Central memory CD8-positive, alpha-beta T cell (primary cell): ENCODE measurements at regions not wholly inside any gene's neighbourhood (a gene's known extent, or its start where the extent isn't known, plus 50 kb on each side); places are given as distances from the start of the nearest gene placed in this dataset.
"Not testable (repeated sequence)": the region's sequence is repeated elsewhere in the genome, so short reads cannot be mapped to it uniquely, and the experiment has no call there.

Source experiments
- ATAC-seq: fragments of 150-1000 bp; cut with Tn5 transposase; replicated peaks from 2 replicates; pipeline ENCODE4 v1.10.0; 2022; ENCODE audit warnings: mild to moderate bottlenecking, moderate FRiP score, moderate number of reproducible peaks; ENCODE audit not compliant: poor library complexity, severe bottlenecking; ENCODE audit errors: extremely low read depth
- DNase-seq, 2 donors: peaks; one replicate each; pipeline ENCODE4 v3.0.0; 2021; ENCODE audit warnings: low spot score in 2 of 2
- H3K27ac Mint-ChIP-seq: one replicate; pipeline ENCODE4 v1.8.0; 2022; ENCODE audit warnings: low read depth, mild to moderate bottlenecking, moderate library complexity, mixed read lengths
- H3K27me3 Mint-ChIP-seq: one replicate; pipeline ENCODE4 v1.8.0; 2022; ENCODE audit warnings: mixed read lengths
- H3K36me3 Mint-ChIP-seq: one replicate; pipeline ENCODE4 v1.8.0; 2022; ENCODE audit warnings: mild to moderate bottlenecking, moderate library complexity, mixed read lengths; ENCODE audit not compliant: insufficient read depth
- H3K4me1 Mint-ChIP-seq: one replicate; pipeline ENCODE4 v1.8.0; 2022; ENCODE audit warnings: mixed read lengths
- H3K4me3 Mint-ChIP-seq: one replicate; pipeline ENCODE4 v1.8.0; 2022; ENCODE audit warnings: mild to moderate bottlenecking, moderate library complexity, mixed read lengths
- H3K9me3 Mint-ChIP-seq: one replicate; pipeline ENCODE4 v1.8.0; 2022; ENCODE audit warnings: mixed read lengths

DNA sequence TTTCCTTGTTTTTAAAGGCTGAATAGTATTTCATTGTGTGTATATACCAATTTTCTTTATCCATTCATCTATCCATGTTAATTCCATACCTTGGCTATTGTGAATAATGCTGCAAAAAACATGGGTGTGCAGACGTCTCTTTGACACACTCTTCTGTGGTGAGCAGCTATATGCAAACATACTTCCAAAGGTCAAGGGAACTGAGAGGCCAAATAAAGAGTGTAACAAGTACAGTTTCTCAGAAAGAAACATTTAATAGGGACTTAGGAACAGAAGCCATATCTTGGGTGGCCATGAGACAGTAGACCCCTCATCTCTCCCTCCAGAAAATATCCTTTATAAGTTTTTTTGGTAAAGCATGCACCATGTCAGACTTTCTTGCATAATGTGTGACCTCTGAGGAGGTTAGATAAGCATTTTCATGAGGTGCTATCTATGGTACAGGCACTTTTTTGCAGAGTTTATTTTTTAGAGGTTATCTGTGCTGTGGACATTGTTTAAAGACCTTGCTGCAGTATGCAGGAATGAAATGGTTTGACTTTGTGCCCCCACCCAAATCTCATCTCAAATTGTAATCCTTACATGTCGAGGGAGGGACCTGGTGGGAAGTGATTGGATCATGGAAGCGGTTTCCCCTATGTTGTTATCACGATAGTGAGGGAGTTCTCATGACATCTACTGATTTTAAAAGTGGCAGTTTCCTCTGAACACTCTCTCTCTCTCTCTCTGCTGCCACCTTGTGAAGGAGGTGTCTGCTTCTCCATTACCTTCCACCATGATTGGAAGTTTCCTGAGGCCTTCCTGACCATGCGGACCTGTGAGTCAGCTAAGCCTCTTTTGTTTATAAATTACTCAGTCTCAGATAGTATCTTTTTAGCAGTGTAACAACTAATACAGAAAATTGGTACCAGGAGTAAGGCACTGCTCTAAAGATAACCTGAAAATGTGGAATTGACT, 1202.3 kb downstream of the GALC start:
- no peak for ATAC-seq
- DNase-seq: no peak
- Mint-ChIP-seq H3K4me1 (no peaks in the 10 kb centered on the region), H3K9me3 (peaks cover 18% of the 10 kb centered on the region), H3K27ac (no peak overlapping the region), H3K4me3 (no peak overlapping the region), H3K27me3 (no peaks in the 10 kb centered on the region), H3K36me3 (peaks cover 3% of the 10 kb centered on the region)

DNA sequence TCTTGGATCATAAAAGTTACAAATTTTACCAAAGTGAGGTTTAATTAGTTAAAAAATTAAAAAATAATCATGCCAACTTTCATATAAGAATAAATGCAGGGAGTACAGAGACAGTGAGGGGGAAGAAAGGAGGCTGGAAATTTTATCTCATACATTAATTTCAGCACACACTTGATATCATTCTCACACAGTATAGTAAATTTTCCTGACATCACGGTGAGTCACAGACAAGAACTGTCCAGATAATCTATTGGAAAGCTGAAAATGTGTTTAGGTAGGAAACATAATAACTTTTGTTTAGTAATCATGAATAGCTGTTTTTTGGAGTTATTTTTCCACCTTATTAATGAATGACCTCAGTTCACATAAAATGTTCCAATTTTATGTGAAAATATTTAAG, 1204.8 kb downstream of the GALC start:
- no peaks in the 10 kb centered on the region for H3K4me1 Mint-ChIP-seq
- ATAC-seq (no peak), DNase-seq (no peak)
- H3K9me3 Mint-ChIP-seq: peaks cover 18% of the 10 kb centered on the region
- H3K4me3 Mint-ChIP-seq: no peak overlapping the region
- H3K27ac Mint-ChIP-seq: no peak overlapping the region
- H3K36me3 Mint-ChIP-seq: peaks cover 2% of the 10 kb centered on the region
- H3K27me3 Mint-ChIP-seq: no peaks in the 10 kb centered on the region

DNA sequence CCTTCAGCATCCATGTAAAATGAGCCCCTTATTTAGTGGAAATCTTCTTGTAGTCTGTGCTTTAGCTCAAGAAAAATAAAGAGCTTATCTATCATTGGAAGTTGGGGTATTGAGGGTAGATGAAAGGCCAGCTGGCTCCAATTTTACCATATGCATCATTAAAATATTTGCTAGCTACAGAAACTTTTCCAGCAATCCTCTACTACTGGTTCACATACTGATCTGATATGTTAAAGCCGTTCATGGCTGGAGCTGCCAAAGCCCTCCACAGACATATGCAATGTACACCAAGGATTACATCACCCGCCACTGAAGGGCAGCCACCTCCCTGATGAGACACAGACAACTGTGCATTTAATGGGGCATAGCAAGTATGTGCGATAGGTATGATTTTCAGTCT, 1205.3 kb downstream of the GALC start:
- DNase-seq (no peak), ATAC-seq (no peak)
- Mint-ChIP-seq H3K27ac (no peak overlapping the region), H3K4me1 (no peaks in the 10 kb centered on the region), H3K9me3 (peaks cover 17% of the 10 kb centered on the region), H3K4me3 (no peak overlapping the region), H3K27me3 (no peaks in the 10 kb centered on the region), H3K36me3 (no peaks in the 10 kb centered on the region)

DNA sequence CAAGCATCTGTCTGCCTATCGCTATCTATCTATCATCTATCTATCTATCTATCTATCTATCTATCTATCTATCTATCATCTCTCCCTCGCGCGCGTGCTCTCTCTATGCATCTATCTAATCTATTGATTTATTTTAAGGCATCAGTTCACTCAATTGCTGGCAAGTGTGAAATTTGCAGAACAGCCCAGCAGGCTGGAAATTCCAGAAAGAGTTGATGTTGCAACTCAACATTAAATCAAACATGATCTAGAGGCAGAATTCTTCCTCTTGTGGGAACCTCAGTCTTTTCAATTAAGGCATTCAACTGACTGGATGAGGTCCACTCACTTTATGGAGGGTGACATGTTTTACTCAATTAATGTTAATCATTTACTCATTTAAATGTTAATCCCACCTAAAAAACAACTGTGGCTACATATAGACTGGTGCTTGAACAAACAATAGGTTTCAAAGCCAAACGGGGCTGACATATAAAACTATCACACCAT, 1210.8 kb downstream of the GALC start:
- no peaks in the 10 kb centered on the region for H3K4me1 Mint-ChIP-seq
- H3K36me3 Mint-ChIP-seq: no peaks in the 10 kb centered on the region
- H3K27ac Mint-ChIP-seq: no peak overlapping the region
- no peak overlapping the region for H3K4me3 Mint-ChIP-seq
- H3K27me3 Mint-ChIP-seq: no peaks in the 10 kb centered on the region
- ATAC-seq: no peak
- peaks cover 17% of the 10 kb centered on the region for H3K9me3 Mint-ChIP-seq
- no peak for DNase-seq

DNA sequence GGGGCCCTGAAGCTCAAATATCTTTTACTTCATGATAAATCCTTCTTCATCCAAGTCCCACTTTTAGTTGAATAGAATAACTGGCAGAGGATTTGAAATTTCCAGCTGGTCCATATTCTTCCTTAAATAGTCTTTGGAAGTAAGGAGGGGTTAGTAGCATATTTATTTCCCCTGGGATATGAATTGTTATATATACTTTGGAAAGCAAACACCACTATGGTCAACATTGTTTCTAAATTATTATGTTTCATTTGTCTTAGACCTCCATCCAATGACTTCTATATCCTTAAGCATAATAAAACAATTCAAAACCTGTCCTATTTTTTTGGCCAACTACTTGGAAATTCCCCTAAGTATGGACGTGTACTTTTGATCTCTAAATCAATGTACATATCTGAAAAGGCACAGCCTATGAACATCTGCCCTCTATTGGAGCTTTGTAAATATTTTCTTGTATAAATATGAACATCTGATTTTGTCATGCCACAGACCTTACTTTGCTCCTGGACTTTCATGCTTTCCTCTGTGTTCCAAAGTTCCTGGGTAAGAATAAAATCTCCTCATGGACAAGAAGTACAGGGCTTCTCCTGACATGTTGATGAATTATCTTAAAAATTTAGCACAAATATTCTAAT, 1212.0 kb downstream of the GALC start:
- ATAC-seq (no peak), DNase-seq (no peak)
- H3K36me3 Mint-ChIP-seq: no peaks in the 10 kb centered on the region
- H3K27me3 Mint-ChIP-seq: no peaks in the 10 kb centered on the region
- H3K4me3 Mint-ChIP-seq: no peak overlapping the region
- H3K27ac Mint-ChIP-seq: no peak overlapping the region
- no peaks in the 10 kb centered on the region for H3K4me1 Mint-ChIP-seq
- H3K9me3 Mint-ChIP-seq: peaks cover 17% of the 10 kb centered on the region

DNA sequence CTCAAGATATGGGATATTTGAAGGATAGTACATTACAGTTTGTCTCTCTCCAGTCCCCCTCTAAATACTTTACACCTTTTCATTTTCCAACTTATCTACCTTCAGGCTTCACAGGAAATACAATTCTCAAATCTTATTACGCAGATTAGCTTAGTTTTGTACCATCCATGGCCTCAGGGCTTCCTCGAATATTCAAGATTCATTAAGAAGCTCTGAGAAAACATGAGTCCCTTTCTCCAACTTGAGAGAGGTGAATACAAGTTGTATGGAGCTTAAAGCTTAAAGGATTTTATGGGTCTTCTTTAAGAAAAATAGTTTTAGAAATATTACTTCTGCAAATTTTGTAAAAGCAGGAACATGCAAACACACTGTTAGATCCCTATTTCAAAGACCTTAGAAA, 1212.5 kb downstream of the GALC start:
- Mint-ChIP-seq H3K36me3 (no peaks in the 10 kb centered on the region), H3K27ac (no peak overlapping the region), H3K27me3 (no peaks in the 10 kb centered on the region), H3K9me3 (peaks cover 17% of the 10 kb centered on the region), H3K4me1 (no peaks in the 10 kb centered on the region), H3K4me3 (no peak overlapping the region)
- no peak for DNase-seq
- ATAC-seq: no peak

DNA sequence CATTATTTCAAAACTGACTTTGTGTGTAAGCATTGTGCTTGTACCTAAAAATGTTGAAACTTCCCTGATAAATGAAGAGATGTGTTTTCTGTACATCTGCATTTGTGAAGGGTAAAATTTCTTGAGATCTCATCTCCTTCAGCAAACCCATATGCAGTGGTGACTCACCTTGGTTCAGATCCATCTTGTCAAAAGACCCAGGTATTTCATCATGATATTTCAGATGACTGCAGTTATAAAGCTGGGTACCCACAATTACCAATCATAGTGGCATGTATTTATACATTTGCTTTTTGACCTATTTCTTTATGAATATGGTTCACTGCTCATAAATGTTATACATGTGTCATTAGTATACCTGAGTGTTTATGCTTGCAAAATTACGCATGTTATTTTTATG, 1213.6 kb downstream of the GALC start:
- Mint-ChIP-seq H3K27me3 (no peaks in the 10 kb centered on the region), H3K4me1 (no peaks in the 10 kb centered on the region), H3K4me3 (no peak overlapping the region), H3K9me3 (peaks cover 20% of the 10 kb centered on the region), H3K27ac (no peak overlapping the region), H3K36me3 (no peaks in the 10 kb centered on the region)
- DNase-seq (no peak), ATAC-seq (no peak)

DNA sequence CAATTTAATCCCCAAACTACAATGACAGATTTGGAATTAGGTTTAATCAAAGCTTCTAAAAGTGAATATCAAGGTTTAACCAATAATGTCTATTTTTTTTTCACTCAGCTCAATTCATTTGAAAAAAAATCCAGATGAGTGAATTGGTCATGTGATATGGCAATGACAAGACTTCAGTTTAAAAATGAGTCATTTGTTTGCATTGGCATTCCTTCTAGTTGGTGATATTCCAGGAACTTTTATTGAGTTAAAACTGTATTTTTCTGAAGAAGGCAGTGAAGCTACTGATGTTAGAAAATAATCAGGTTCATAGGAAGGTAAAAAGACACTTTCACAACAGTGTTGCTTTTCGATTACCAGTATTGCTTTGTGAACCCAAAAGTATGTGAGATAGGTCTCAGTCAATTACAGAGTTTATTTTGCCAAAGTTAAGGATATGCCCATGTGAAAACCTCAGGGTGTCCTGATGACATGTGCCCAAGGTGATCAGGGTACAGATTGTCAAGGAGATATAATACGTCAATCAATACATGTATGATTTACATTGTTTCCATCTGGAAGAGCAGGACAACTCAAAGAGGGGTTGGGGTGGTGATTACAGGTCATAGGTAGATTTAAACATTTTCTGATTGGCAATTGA, 1214.9 kb downstream of the GALC start:
- peaks cover 20% of the 10 kb centered on the region for H3K9me3 Mint-ChIP-seq
- no peak overlapping the region for H3K27ac Mint-ChIP-seq
- no peak for DNase-seq
- no peaks in the 10 kb centered on the region for H3K4me1 Mint-ChIP-seq
- no peaks in the 10 kb centered on the region for H3K36me3 Mint-ChIP-seq
- H3K4me3 Mint-ChIP-seq: no peak overlapping the region
- no peak for ATAC-seq
- no peaks in the 10 kb centered on the region for H3K27me3 Mint-ChIP-seq

DNA sequence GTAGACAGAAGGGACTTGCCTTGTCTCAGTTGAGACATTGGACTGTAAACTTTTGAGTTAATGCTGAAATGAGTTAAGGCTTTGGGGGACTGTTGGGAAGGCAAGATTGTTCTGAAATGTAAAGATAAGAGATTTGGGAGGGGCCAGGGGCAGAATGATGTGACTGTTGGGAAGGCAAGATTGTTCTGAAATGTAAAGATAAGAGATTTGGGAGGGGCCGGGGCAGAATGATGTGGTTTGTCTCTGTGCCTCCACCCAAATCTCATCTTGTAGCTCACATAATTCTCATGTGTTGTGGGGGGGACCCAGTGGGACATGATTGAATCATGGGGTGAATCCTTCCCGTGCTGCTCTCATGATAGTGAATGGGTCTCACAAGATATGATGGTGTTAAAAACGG, 1217.1 kb downstream of the GALC start:
- H3K36me3 Mint-ChIP-seq, H3K27me3 Mint-ChIP-seq, H3K4me1 Mint-ChIP-seq, H3K4me3 Mint-ChIP-seq, ATAC-seq, DNase-seq, H3K27ac Mint-ChIP-seq: not testable (repeated sequence)
- peaks cover 30% of the 10 kb centered on the region for H3K9me3 Mint-ChIP-seq

DNA sequence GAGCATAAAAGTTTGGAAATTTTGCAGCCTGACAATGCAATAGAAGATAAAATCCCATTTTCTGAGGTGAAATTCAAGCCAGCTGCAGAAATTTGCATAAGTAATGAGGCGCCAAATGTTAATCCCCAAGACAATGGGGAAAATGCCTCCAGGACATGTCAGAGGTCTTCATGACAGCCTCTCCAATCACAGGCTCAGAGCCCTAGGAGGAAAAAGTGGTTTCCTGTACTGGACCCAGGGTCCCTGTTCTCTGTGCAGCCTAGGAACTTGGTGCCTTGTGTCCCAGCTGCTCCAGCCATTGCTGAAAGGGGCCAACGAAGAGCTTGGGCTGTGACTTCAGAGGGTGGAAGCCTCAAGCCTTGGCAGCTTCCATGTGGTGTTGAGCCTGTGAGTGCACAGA, 1218.1 kb downstream of the GALC start:
- peaks cover 28% of the 10 kb centered on the region for H3K9me3 Mint-ChIP-seq
- H3K4me1 Mint-ChIP-seq: no peaks in the 10 kb centered on the region
- ATAC-seq (no peak), DNase-seq (no peak)
- no peak overlapping the region for H3K4me3 Mint-ChIP-seq
- H3K36me3 Mint-ChIP-seq: no peaks in the 10 kb centered on the region
- H3K27ac Mint-ChIP-seq: no peak overlapping the region
- no peaks in the 10 kb centered on the region for H3K27me3 Mint-ChIP-seq

DNA sequence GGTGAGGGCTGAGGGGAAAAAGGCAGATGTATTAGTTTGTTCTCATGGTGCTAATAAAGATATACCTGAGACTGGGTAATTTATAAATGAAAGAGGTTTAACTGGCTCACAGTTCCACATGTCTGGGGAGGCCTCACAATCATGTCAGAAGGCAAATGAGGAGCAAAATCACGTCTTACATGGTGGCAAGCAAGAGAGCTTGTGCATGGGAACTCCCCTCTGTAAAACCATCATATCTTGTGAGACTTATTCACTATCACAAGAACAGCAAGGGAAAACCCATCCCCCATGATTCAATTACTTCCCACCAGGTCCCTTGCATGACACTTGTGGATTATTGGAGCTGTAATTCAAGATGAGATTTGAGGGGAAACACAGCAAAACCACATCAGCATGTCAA, 1220.9 kb downstream of the GALC start:
- H3K4me1 Mint-ChIP-seq: no peaks in the 10 kb centered on the region
- H3K9me3 Mint-ChIP-seq: peaks cover 22% of the 10 kb centered on the region
- ATAC-seq (no peak), DNase-seq (no peak)
- no peaks in the 10 kb centered on the region for H3K36me3 Mint-ChIP-seq
- H3K27ac Mint-ChIP-seq: no peak overlapping the region
- H3K27me3 Mint-ChIP-seq: no peaks in the 10 kb centered on the region
- H3K4me3 Mint-ChIP-seq: no peak overlapping the region

DNA sequence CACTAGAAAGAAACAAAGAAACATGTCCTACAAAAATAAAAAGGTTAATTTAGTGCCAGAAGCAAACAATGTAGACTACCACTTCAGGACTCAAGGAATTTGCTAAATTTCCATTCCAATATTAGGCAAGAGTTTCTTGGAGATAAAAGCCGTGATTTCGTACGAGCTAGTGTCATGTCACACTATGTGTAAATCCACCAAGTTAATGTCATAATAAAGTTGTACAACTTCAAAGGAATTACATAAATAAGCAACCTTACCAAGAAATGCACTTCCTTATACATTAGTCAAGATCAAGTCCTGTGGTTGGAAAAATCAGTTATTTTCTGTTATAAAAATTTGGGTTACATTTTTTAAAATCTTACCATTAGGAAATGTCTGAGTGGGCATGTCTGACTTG, 1222.8 kb downstream of the GALC start:
- no peak overlapping the region for H3K27ac Mint-ChIP-seq
- no peaks in the 10 kb centered on the region for H3K27me3 Mint-ChIP-seq
- no peaks in the 10 kb centered on the region for H3K4me1 Mint-ChIP-seq
- no peak for ATAC-seq
- peaks cover 31% of the 10 kb centered on the region for H3K9me3 Mint-ChIP-seq
- H3K4me3 Mint-ChIP-seq: no peak overlapping the region
- no peak for DNase-seq
- no peaks in the 10 kb centered on the region for H3K36me3 Mint-ChIP-seq

DNA sequence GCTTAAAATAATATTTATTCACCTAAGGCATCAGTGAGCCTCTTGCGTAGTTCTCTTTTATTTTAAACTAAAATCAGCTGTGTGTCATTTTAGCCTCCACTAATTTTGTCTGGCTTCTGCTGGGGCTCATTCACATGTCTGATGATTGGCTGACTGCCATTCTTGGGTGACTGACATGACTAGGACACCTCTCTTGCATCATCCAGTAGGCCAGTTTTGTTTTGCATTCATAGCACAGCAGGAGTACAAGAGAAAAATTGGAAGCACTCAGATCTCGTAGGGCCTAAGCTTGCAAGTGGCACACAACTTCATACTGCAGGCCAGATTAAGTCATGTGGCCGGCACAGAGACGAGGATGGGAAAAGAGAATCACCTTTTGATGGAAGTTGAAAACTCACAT, 1226.5 kb downstream of the GALC start:
- Mint-ChIP-seq H3K9me3 (peaks cover 14% of the 10 kb centered on the region), H3K4me1 (no peaks in the 10 kb centered on the region), H3K36me3 (no peaks in the 10 kb centered on the region), H3K27me3 (no peaks in the 10 kb centered on the region), H3K4me3 (no peak overlapping the region), H3K27ac (no peak overlapping the region)
- DNase-seq (no peak), ATAC-seq (no peak)
